ENCODE measurements at regions not wholly inside any gene's neighbourhood (a gene's known extent, or its start where the extent isn't known, plus 50 kb on each side); places are given as distances from the start of the nearest gene placed in this dataset.
"Not testable (repeated sequence)": the region's sequence is repeated elsewhere in the genome, so short reads cannot be mapped to it uniquely, and the experiment has no call there.

- WGBS, 2 donors, result 86 to 90% methylated on average over 1 of the region's 1 CpG
- Histone ChIP-seq H3K9me3 (no peaks in the 10 kb centered on the region), H3K27me3 (no peaks in the 10 kb centered on the region), H3K4me3 (replicated peaks in 1 of 3) (no peak overlapping the region), H3K36me3 (no peaks in the 10 kb centered on the region), H3K4me1 (no peaks in the 10 kb centered on the region), H3K27ac (no peak overlapping the region)
- TF ChIP-seq CTCF (IDR thresholded peaks at IDR 0.05), result no peak
- TF ChIP-seq POLR2A (IDR thresholded peaks at IDR 0.05), result no peak
- intact Hi-C loops (cut with DNase I), result no loop called here
- DNase-seq, result no peak
These were observed 1394.4 kb downstream of the KHDRBS2 start for GRCh38 chr6:60891606-60892005.

- 63 to 64% methylated on average over 3 of the region's 3 CpGs for WGBS, 2 donors
- H3K27me3 ChIP-seq; intact Hi-C loops (cut with DNase I); H3K36me3 ChIP-seq; H3K9me3 ChIP-seq; H3K4me1 ChIP-seq; H3K4me3 ChIP-seq (replicated peaks in 1 of 3); H3K27ac ChIP-seq; DNase-seq: not testable (repeated sequence)
These were observed 1408.6 kb downstream of the KHDRBS2 start for GRCh38 chr6:60877396-60877795.

GRCh38 chr6:60870779-60871178 is 1415.2 kb downstream of the KHDRBS2 start:
- peak; percentile 55 to 64 for DNase-seq
- H3K27ac ChIP-seq; H3K4me1 ChIP-seq; H3K9me3 ChIP-seq; intact Hi-C loops (cut with DNase I); H3K27me3 ChIP-seq; H3K36me3 ChIP-seq; H3K4me3 ChIP-seq (replicated peaks in 1 of 3): not testable (repeated sequence)
- 54 to 59% methylated on average over 4 of the region's 4 CpGs for WGBS, 2 donors

GRCh38 chr6:60867548-60867947 is 1418.5 kb downstream of the KHDRBS2 start:
- no peak for DNase-seq
- H3K4me1 ChIP-seq, result no peaks in the 10 kb centered on the region
- TF ChIP-seq POLR2A (IDR thresholded peaks at IDR 0.05) (no peak), CTCF (IDR thresholded peaks at IDR 0.05) (no peak)
- intact Hi-C loops (cut with DNase I), result no loop called here
- no peaks in the 10 kb centered on the region for H3K9me3 ChIP-seq
- H3K36me3 ChIP-seq, result no peaks in the 10 kb centered on the region
- no peak overlapping the region for H3K4me3 ChIP-seq (replicated peaks in 1 of 3)
- no peaks in the 10 kb centered on the region for H3K27me3 ChIP-seq
- no peak overlapping the region for H3K27ac ChIP-seq

GRCh38 chr6:60843175-60843982 is 1442.6 kb downstream of the KHDRBS2 start:
- H3K4me1 ChIP-seq; H3K27ac ChIP-seq; H3K9me3 ChIP-seq; H3K4me3 ChIP-seq (replicated peaks in 1 of 3); intact Hi-C loops (cut with DNase I); H3K27me3 ChIP-seq; H3K36me3 ChIP-seq: not testable (repeated sequence)
- TF ChIP-seq CTCF (IDR thresholded peaks at IDR 0.05), result peak in 1 of 6 experiments; percentile 46
- DNase-seq, result peak; percentile 25 to 41
- WGBS, 2 donors, result 36 to 46% methylated on average over 3 of the region's 3 CpGs

- H3K9me3 ChIP-seq; H3K36me3 ChIP-seq; intact Hi-C loops (cut with DNase I); DNase-seq; H3K4me3 ChIP-seq (replicated peaks in 1 of 3); H3K27me3 ChIP-seq; H3K4me1 ChIP-seq; H3K27ac ChIP-seq: not testable (repeated sequence)
- whole genome bisulfite sequencing, 2 donors, result 74 to 82% methylated on average over 4 of the region's 4 CpGs
These were observed 1455.3 kb downstream of the KHDRBS2 start for GRCh38 chr6:60830726-60831125.

- H3K4me3 ChIP-seq (replicated peaks in 1 of 3); H3K9me3 ChIP-seq; intact Hi-C loops (cut with DNase I); H3K27me3 ChIP-seq; DNase-seq; H3K36me3 ChIP-seq; H3K4me1 ChIP-seq; H3K27ac ChIP-seq: not testable (repeated sequence)
These were observed 1463.4 kb downstream of the KHDRBS2 start for GRCh38 chr6:60822597-60822996.

- H3K36me3 ChIP-seq; DNase-seq; intact Hi-C loops (cut with DNase I); H3K9me3 ChIP-seq; H3K4me3 ChIP-seq (replicated peaks in 1 of 3); H3K27ac ChIP-seq; H3K27me3 ChIP-seq; H3K4me1 ChIP-seq: not testable (repeated sequence)
- WGBS, 2 donors, result 82 to 91% methylated on average over 2 of the region's 2 CpGs
These were observed 1468.0 kb downstream of the KHDRBS2 start for GRCh38 chr6:60818072-60818471.

- H3K36me3 ChIP-seq; H3K4me1 ChIP-seq; intact Hi-C loops (cut with DNase I); H3K27me3 ChIP-seq; H3K27ac ChIP-seq; DNase-seq; H3K4me3 ChIP-seq (replicated peaks in 1 of 3); H3K9me3 ChIP-seq: not testable (repeated sequence)
- WGBS, 2 donors, result 94 to 99% methylated on average over 1 of the region's 1 CpG
These were observed 1471.2 kb downstream of the KHDRBS2 start for GRCh38 chr6:60814784-60815183.

GRCh38 chr6:60813897-60814596 is 1472.0 kb downstream of the KHDRBS2 start:
- intact Hi-C loops (cut with DNase I); H3K4me3 ChIP-seq (replicated peaks in 1 of 3); H3K4me1 ChIP-seq; H3K36me3 ChIP-seq; H3K27ac ChIP-seq; H3K9me3 ChIP-seq; H3K27me3 ChIP-seq; DNase-seq: not testable (repeated sequence)
- WGBS, 2 donors, result 71 to 73% methylated on average over 4 of the region's 4 CpGs

Data from thyroid gland (tissue), 4 donors.